A549 (cell line): ENCODE measurements at regions not wholly inside any gene's neighbourhood (a gene's known extent, or its start where the extent isn't known, plus 50 kb on each side); places are given as distances from the start of the nearest gene placed in this dataset.

Source experiments
- ATAC-seq, 2 experiments: fragments of 200-7000 bp in 1 of 2; fragments of >200 bp in 1 of 2; cut with Nextera tagmentation in 1 of 2; cut with Tn5 transposase in 1 of 2; 3 replicates each; pipeline versions ENCODE4 v1.8.0 to v1.9.1; 2018 to 2020; ENCODE audit warnings: mild to moderate bottlenecking in 1 of 2, moderate library complexity in 1 of 2
- CTCF ChIA-PET: fragments of 300-600 bp; sonication (Branson Sonifier 250); formaldehyde crosslinking; extraction: SDS; loops from one replicate; lab custom pipeline; 2021; ENCODE audit warnings: antibody characterized with exemption, inconsistent platforms; lab: Yijun Ruan, JAX
- POLR2A ChIA-PET: fragments of 350-600 bp; formaldehyde crosslinking; extraction: SDS; loops from one replicate; lab custom pipeline; 2021; ENCODE audit warnings: antibody characterized with exemption, inconsistent platforms; lab: Yijun Ruan, JAX
- DNase-seq, 2 experiments: peaks; one replicate each; pipeline versions ENCODE4 v3.0.0 to v3.0.0-alpha.2; 2011 to 2016; ENCODE audit warnings: low read depth in 1 of 2, low spot score in 1 of 2
- FAIRE-seq: peaks from 2 replicates; lab custom pipeline; 2011; peaks lifted over from hg19 to GRCh38; lab: Jason Lieb, UNC
- H3K27ac ChIP-seq, 2 experiments: fragments of >200 bp; sonication (Bioruptor Twin); formaldehyde crosslinking; 3 replicates each; pipeline ENCODE4 v1.5.1; 2016 to 2017
- H3K4me1 ChIP-seq: fragments of >200 bp; sonication (Bioruptor Twin); formaldehyde crosslinking; 3 replicates; pipeline ENCODE4 v1.6.1; 2016
- H3K4me2 ChIP-seq: fragments of >200 bp; sonication (Bioruptor Twin); formaldehyde crosslinking; 3 replicates; pipeline ENCODE4 v1.6.1; 2016
- H3K4me3 ChIP-seq: fragments of >200 bp; sonication (Bioruptor Twin); formaldehyde crosslinking; 3 replicates; pipeline ENCODE4 v1.5.1; 2016
- H3K9me3 ChIP-seq: fragments of >200 bp; sonication (Bioruptor Twin); formaldehyde crosslinking; 3 replicates; pipeline ENCODE4 v1.6.1; 2016
- FOSB ChIP-seq: fragments of 250-450 bp; sonication (Bioruptor Pico); IDR thresholded peaks from 2 replicates; pipeline ENCODE4 v1.5.0; 2020; ENCODE audit warnings: mild to moderate bottlenecking, moderate library complexity
- HOXB5 ChIP-seq: fragments of 250-450 bp; sonication (Bioruptor Pico); IDR thresholded peaks from 2 replicates; pipeline ENCODE4 v1.5.0; 2020; ENCODE audit warnings: mild to moderate bottlenecking, moderate library complexity
- JUN ChIP-seq, 2 experiments: fragments of >200 bp; sonication (Bioruptor Twin); formaldehyde crosslinking; IDR thresholded peaks; 2 replicates in 1 of 2; 3 replicates in 1 of 2; pipeline ENCODE4 v1.6.1; 2016 to 2017
- JUNB ChIP-seq: fragments of >200 bp; sonication (Bioruptor Twin); formaldehyde crosslinking; IDR thresholded peaks from 2 replicates; pipeline ENCODE4 v1.6.1; 2016
- MAFK ChIP-seq: fragments of 450-650 bp; IDR thresholded peaks from 2 replicates; pipeline ENCODE4 v1.6.1; 2014; ENCODE audit not compliant: partially characterized antibody
- NFE2L2 ChIP-seq: fragments of 150-350 bp; conservative IDR thresholded peaks from 2 replicates; pipeline ENCODE4 v1.6.1; 2014; ENCODE audit warnings: low read length
- NR3C1 ChIP-seq: fragments of >200 bp; sonication (Bioruptor Twin); formaldehyde crosslinking; IDR thresholded peaks from 3 replicates; pipeline ENCODE4 v1.6.1; 2017
- RARB ChIP-seq: fragments of 250-450 bp; sonication (Bioruptor Pico); IDR thresholded peaks from 2 replicates; pipeline ENCODE4 v1.8.0; 2021; ENCODE audit warnings: mild to moderate bottlenecking, moderate library complexity
- RFX5 ChIP-seq: fragments of 450-650 bp; IDR thresholded peaks from 2 replicates; pipeline ENCODE4 v1.7.1; 2014; ENCODE audit warnings: antibody characterized with exemption, mild to moderate bottlenecking, moderate library complexity
- ZSCAN20 ChIP-seq: fragments of 250-450 bp; sonication (Bioruptor Pico); IDR thresholded peaks from 2 replicates; pipeline ENCODE4 v1.8.0; 2022; ENCODE audit warnings: mild to moderate bottlenecking, moderate library complexity
- whole genome bisulfite sequencing: methylation state at CpG from one replicate; pipeline ENCODE4 v1.1.6; 2017; ENCODE audit errors: missing lambda C conversion rate; 5-methylcytosine and 5-hydroxymethylcytosine counted together
- TF ChIP-seq, protein P1 (sequence below): fragments of 150-350 bp; IDR thresholded peaks from 2 replicates; pipeline ENCODE4 v1.6.1; 2014; ENCODE audit warnings: low read depth, mild to moderate bottlenecking, low read length
- TF ChIP-seq, protein P2 (sequence below): fragments of 450-650 bp; IDR thresholded peaks from 2 replicates; pipeline ENCODE4 v1.6.1; 2014; ENCODE audit warnings: antibody characterized with exemption
- TF ChIP-seq, protein P3 (sequence below): IDR thresholded peaks from 2 replicates; pipeline ENCODE4 v1.6.1; 2012; ENCODE audit warnings: low read depth, borderline replicate concordance
- TF ChIP-seq, protein P4 (sequence below): IDR thresholded peaks from 2 replicates; pipeline ENCODE4 v1.6.1; 2012

DNA sequence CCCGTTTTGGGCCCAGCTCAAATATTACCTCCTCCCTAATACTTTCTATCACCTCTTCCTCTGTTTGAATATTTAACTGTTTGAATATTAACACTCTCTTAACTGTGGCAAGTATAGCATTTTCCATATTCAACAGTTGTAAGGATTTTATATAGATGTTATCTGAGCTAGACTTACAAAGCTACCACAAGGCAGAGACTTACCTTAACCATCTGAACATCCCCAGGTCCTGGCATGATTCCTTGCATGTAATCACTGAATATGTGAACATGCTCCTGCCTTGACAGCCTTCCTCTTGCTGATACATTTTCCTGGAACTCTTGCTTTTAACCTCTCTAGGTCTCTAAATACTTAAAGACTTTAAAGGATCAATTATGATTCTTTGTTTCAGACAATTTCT is 182.4 kb downstream of the MCHR2 start:
- 6% methylated on average over 1 of the region's 1 CpG for WGBS
- Histone ChIP-seq H3K4me2 (no peak overlapping the region), H3K4me1 (no peaks in the 10 kb centered on the region), H3K4me3 (no peak overlapping the region), H3K9me3 (no peaks in the 10 kb centered on the region), H3K27ac (no peak overlapping the region)
- ChIA-PET POLR2A (no interaction called here), CTCF (interaction anchor here (2.1 kb wide), 1 partner anchor 11 kb away, joined by 7 read pairs; no protein-coding TSS in a partner anchor)
- DNase-seq (no peak), FAIRE-seq (no peak), ATAC-seq (no peak)
- TF ChIP-seq, protein P1, sequence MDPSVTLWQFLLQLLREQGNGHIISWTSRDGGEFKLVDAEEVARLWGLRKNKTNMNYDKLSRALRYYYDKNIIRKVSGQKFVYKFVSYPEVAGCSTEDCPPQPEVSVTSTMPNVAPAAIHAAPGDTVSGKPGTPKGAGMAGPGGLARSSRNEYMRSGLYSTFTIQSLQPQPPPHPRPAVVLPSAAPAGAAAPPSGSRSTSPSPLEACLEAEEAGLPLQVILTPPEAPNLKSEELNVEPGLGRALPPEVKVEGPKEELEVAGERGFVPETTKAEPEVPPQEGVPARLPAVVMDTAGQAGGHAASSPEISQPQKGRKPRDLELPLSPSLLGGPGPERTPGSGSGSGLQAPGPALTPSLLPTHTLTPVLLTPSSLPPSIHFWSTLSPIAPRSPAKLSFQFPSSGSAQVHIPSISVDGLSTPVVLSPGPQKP = no peak
- TF ChIP-seq MAFK (no peak), JUNB (no peak), HOXB5 (no peak), ZSCAN20 (CRISPR knock-in tag) (no peak), RARB (no peak)
- TF ChIP-seq, protein P2, sequence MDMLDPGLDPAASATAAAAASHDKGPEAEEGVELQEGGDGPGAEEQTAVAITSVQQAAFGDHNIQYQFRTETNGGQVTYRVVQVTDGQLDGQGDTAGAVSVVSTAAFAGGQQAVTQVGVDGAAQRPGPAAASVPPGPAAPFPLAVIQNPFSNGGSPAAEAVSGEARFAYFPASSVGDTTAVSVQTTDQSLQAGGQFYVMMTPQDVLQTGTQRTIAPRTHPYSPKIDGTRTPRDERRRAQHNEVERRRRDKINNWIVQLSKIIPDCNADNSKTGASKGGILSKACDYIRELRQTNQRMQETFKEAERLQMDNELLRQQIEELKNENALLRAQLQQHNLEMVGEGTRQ = no peak

DNA sequence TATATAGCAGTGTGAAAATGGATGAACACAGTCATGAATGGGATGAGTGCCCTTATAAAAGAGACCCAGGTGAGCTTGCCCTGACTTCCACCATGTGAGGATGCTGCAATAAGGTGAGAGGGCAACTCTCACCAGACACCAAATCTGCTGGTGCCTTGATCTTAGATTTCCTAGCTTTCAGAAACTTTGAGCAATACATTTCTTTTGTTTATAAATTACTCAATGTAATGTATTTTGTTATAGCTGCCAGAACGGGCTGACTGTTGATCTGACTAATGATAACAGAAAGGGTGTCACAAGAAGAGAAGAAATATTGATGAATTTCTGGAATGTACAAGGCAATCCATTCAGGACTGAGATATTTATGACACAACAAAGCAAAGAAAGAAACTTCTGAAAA is 180.5 kb downstream of the MCHR2 start:
- ATAC-seq = no peak
- 0% methylated on average over 1 of the region's 1 CpG for WGBS
- POLR2A ChIA-PET = no interaction called here
- CTCF ChIA-PET = interaction anchor here (0.6 kb wide), 1 partner anchor 340 kb away, joined by 3 read pairs; no protein-coding TSS in a partner anchor
- H3K4me2 ChIP-seq = no peak overlapping the region
- DNase-seq = no peak
- TF ChIP-seq, protein P3, sequence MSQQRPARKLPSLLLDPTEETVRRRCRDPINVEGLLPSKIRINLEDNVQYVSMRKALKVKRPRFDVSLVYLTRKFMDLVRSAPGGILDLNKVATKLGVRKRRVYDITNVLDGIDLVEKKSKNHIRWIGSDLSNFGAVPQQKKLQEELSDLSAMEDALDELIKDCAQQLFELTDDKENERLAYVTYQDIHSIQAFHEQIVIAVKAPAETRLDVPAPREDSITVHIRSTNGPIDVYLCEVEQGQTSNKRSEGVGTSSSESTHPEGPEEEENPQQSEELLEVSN = no peak
- TF ChIP-seq FOSB (CRISPR knock-in tag) = no peak
- TF ChIP-seq JUN (IDR thresholded peaks at IDR 0.05) = no peak
- TF ChIP-seq, protein P4, sequence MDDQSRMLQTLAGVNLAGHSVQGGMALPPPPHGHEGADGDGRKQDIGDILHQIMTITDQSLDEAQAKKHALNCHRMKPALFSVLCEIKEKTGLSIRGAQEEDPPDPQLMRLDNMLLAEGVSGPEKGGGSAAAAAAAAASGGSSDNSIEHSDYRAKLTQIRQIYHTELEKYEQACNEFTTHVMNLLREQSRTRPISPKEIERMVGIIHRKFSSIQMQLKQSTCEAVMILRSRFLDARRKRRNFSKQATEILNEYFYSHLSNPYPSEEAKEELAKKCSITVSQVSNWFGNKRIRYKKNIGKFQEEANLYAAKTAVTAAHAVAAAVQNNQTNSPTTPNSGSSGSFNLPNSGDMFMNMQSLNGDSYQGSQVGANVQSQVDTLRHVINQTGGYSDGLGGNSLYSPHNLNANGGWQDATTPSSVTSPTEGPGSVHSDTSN = no peak
- no peak for TF ChIP-seq NR3C1
- H3K4me1 ChIP-seq = no peaks in the 10 kb centered on the region
- no peak for FAIRE-seq
- no peak overlapping the region for H3K27ac ChIP-seq
- no peaks in the 10 kb centered on the region for H3K9me3 ChIP-seq
- no peak overlapping the region for H3K4me3 ChIP-seq

DNA sequence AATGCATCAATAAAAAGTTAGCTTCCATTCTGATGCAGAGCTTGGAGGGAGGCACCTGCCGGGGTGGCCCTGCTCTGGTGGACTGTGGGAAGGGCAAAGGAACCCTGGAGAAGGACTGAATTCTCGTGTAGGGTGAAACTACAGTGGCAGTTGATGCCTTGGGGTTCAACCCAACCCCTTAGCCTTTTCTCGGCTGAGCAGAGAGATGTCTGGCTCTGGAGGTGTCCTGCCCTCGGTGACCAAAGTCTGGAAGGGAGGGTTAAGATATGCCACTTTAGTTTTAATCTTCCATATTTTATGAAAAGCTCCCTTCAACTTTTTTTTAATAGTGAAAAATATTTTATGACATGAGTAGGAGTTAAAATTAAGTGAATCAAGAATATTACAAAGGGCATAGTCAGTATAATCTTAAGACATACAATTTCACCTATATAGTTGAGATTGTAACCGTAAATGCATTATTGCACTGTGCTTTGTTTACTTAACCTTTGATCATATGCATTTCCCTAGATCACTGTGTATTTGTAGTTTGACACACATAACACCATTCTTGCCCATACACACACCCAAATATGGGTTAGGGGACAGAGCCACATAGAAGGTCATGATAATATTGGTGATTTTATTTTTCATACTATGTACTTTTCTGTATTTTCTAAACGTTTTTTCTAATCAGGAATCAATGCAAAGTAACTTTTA is 179.6 kb downstream of the MCHR2 start:
- TF ChIP-seq RFX5 (no peak), NFE2L2 (no peak)
- TF ChIP-seq, all 56 proteins: peak for 0
- DNase-seq (no peak), FAIRE-seq (no peak), ATAC-seq (no peak)
- 10% methylated on average over 6 of the region's 6 CpGs for WGBS
- Histone ChIP-seq H3K4me3 (no peak overlapping the region), H3K9me3 (no peaks in the 10 kb centered on the region), H3K4me2 (no peak overlapping the region), H3K27ac (no peak overlapping the region), H3K4me1 (no peaks in the 10 kb centered on the region)
- ChIA-PET POLR2A (no interaction called here), CTCF (interaction anchor here (0.6 kb wide), 1 partner anchor 341 kb away, joined by 3 read pairs; no protein-coding TSS in a partner anchor)

DNA sequence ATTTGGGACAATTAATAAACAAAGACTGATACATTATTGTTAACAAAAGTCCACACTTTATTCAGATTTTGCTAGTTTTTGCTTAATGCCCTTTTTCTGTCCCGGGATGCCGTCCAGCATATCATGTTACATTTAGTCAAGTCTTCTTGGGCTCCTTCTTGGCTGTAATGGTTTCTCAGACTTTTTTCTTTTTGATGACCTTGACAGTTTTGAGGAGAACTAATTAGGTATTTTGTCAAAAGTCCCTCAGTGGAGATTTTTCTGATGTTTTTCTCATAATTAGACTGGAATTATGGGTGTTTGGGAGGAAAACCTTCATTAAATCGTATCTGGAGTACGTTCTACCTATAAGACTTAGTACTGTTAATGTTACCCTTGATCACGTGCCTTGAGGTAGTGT is 177.2 kb downstream of the MCHR2 start:
- H3K27ac ChIP-seq = no peak overlapping the region
- 29% methylated on average over 5 of the region's 5 CpGs for WGBS
- H3K9me3 ChIP-seq = no peaks in the 10 kb centered on the region
- H3K4me1 ChIP-seq = no peaks in the 10 kb centered on the region
- TF ChIP-seq HOXB5 (no peak), MAFK (peak; percentile 40)
- no peak for ATAC-seq
- ChIA-PET CTCF (no interaction called here), POLR2A (no interaction called here)
- H3K4me2 ChIP-seq = no peak overlapping the region
- no peak for DNase-seq
- FAIRE-seq = no peak
- no peak overlapping the region for H3K4me3 ChIP-seq
